Activated naive CD8-positive, alpha-beta T cell treated with anti-CD3 and anti-CD28 coated beads for 36 hours (primary cell): ENCODE measurements at regions not wholly inside any gene's neighbourhood (a gene's known extent, or its start where the extent isn't known, plus 50 kb on each side); places are given as distances from the start of the nearest gene placed in this dataset.
A peak's percentile ranks its signal among the peaks of the same experiment; 100 is the strongest.
"Not testable (repeated sequence)": the region's sequence is repeated elsewhere in the genome, so short reads cannot be mapped to it uniquely, and the experiment has no call there.

ENCODE experiments used
- DNase-seq: peaks from one replicate; pipeline ENCODE4 v3.0.0; 2021
- H3K27ac Mint-ChIP-seq: one replicate; pipeline ENCODE4 v1.8.0; 2022; ENCODE audit warnings: mild to moderate bottlenecking, moderate library complexity, mixed read lengths
- H3K27me3 Mint-ChIP-seq: one replicate; pipeline ENCODE4 v1.8.0; 2022; ENCODE audit warnings: mild to moderate bottlenecking, mixed read lengths
- H3K36me3 Mint-ChIP-seq: one replicate; pipeline ENCODE4 v1.8.0; 2021; ENCODE audit warnings: mild to moderate bottlenecking, mixed read lengths
- H3K4me1 Mint-ChIP-seq: one replicate; pipeline ENCODE4 v1.8.0; 2021; ENCODE audit warnings: mixed read lengths
- H3K4me3 Mint-ChIP-seq: one replicate; pipeline ENCODE4 v1.8.0; 2022; ENCODE audit warnings: mild to moderate bottlenecking, moderate library complexity, mixed read lengths
- H3K9me3 Mint-ChIP-seq: one replicate; pipeline ENCODE4 v1.8.0; 2022; ENCODE audit warnings: mixed read lengths

GRCh38 chr2:75432761-75433361 is 127.9 kb downstream of the EVA1A start:
- Mint-ChIP-seq H3K36me3 (no peaks in the 10 kb centered on the region), H3K27me3 (peaks cover 19% of the 10 kb centered on the region), H3K27ac (no peak overlapping the region), H3K4me1 (no peaks in the 10 kb centered on the region), H3K4me3 (no peak overlapping the region), H3K9me3 (no peaks in the 10 kb centered on the region)
- no peak for DNase-seq

GRCh38 chr2:75431763-75432162 is 129.0 kb downstream of the EVA1A start:
- no peak for DNase-seq
- no peaks in the 10 kb centered on the region for H3K9me3 Mint-ChIP-seq
- no peaks in the 10 kb centered on the region for H3K4me1 Mint-ChIP-seq
- peaks cover 26% of the 10 kb centered on the region for H3K27me3 Mint-ChIP-seq
- no peak overlapping the region for H3K27ac Mint-ChIP-seq
- H3K36me3 Mint-ChIP-seq: no peaks in the 10 kb centered on the region
- no peak overlapping the region for H3K4me3 Mint-ChIP-seq

- DNase-seq: no peak
- Mint-ChIP-seq H3K36me3 (no peaks in the 10 kb centered on the region), H3K27ac (no peak overlapping the region), H3K4me3 (no peak overlapping the region), H3K9me3 (no peaks in the 10 kb centered on the region), H3K27me3 (peaks cover 26% of the 10 kb centered on the region), H3K4me1 (no peaks in the 10 kb centered on the region)
These were observed 129.5 kb downstream of the EVA1A start for GRCh38 chr2:75431276-75431675.

- not testable (repeated sequence) for DNase-seq, H3K27ac Mint-ChIP-seq, H3K4me3 Mint-ChIP-seq, H3K9me3 Mint-ChIP-seq, H3K36me3 Mint-ChIP-seq, H3K4me1 Mint-ChIP-seq
- peaks cover 26% of the 10 kb centered on the region for H3K27me3 Mint-ChIP-seq
These were observed 130.3 kb downstream of the EVA1A start for GRCh38 chr2:75430449-75430848.

- H3K9me3 Mint-ChIP-seq: no peaks in the 10 kb centered on the region
- peaks cover 23% of the 10 kb centered on the region for H3K27me3 Mint-ChIP-seq
- no peaks in the 10 kb centered on the region for H3K4me1 Mint-ChIP-seq
These were observed 131.9 kb downstream of the EVA1A start for GRCh38 chr2:75428646-75429443.

GRCh38 chr2:75428060-75428459 is 132.7 kb downstream of the EVA1A start:
- no peak overlapping the region for H3K27ac Mint-ChIP-seq
- no peak for DNase-seq
- H3K36me3 Mint-ChIP-seq: no peaks in the 10 kb centered on the region
- H3K4me1 Mint-ChIP-seq: no peaks in the 10 kb centered on the region
- H3K27me3 Mint-ChIP-seq: peaks cover 23% of the 10 kb centered on the region
- H3K4me3 Mint-ChIP-seq: no peak overlapping the region
- H3K9me3 Mint-ChIP-seq: no peaks in the 10 kb centered on the region

More at GRCh38 chr2:75428646-75429443, 131.9 kb downstream of the EVA1A start:
- no peak for DNase-seq
- Mint-ChIP-seq H3K36me3 (no peaks in the 10 kb centered on the region), H3K4me3 (no peak overlapping the region), H3K27ac (no peak overlapping the region)

- Mint-ChIP-seq H3K36me3 (no peaks in the 10 kb centered on the region), H3K4me3 (no peak overlapping the region), H3K27ac (no peak overlapping the region), H3K9me3 (no peaks in the 10 kb centered on the region), H3K27me3 (peaks cover 16% of the 10 kb centered on the region), H3K4me1 (no peaks in the 10 kb centered on the region)
- no peak for DNase-seq
These were observed 135.7 kb downstream of the EVA1A start for GRCh38 chr2:75424936-75425619.

GRCh38 chr2:75421986-75422385 is 138.8 kb downstream of the EVA1A start:
- no peak overlapping the region for H3K27ac Mint-ChIP-seq
- no peaks in the 10 kb centered on the region for H3K9me3 Mint-ChIP-seq
- H3K27me3 Mint-ChIP-seq: peaks cover 9% of the 10 kb centered on the region
- H3K4me1 Mint-ChIP-seq: peaks cover 2% of the 10 kb centered on the region
- DNase-seq: no peak
- no peak overlapping the region for H3K4me3 Mint-ChIP-seq
- no peaks in the 10 kb centered on the region for H3K36me3 Mint-ChIP-seq

- Mint-ChIP-seq H3K9me3 (peaks cover 7% of the 10 kb centered on the region), H3K27me3 (peaks cover 4% of the 10 kb centered on the region), H3K4me3 (peak overlapping the region; percentile 84), H3K4me1 (peaks cover 37% of the 10 kb centered on the region), H3K36me3 (peaks cover 9% of the 10 kb centered on the region), H3K27ac (peak overlapping the region; percentile 82)
- DNase-seq: no peak
These were observed 144.1 kb downstream of the EVA1A start for GRCh38 chr2:75416420-75417342.

GRCh38 chr2:75415731-75416130 is 145.0 kb downstream of the EVA1A start:
- H3K36me3 Mint-ChIP-seq: peaks cover 16% of the 10 kb centered on the region
- DNase-seq: no peak
- H3K9me3 Mint-ChIP-seq: peaks cover 12% of the 10 kb centered on the region
- peak overlapping the region; percentile 68 for H3K4me3 Mint-ChIP-seq
- peak overlapping the region; percentile 46 for H3K27ac Mint-ChIP-seq
- peaks cover 4% of the 10 kb centered on the region for H3K27me3 Mint-ChIP-seq
- H3K4me1 Mint-ChIP-seq: peaks cover 37% of the 10 kb centered on the region

- no peak for DNase-seq
- peaks cover 21% of the 10 kb centered on the region for H3K36me3 Mint-ChIP-seq
- H3K27me3 Mint-ChIP-seq: peaks cover 4% of the 10 kb centered on the region
- H3K4me3 Mint-ChIP-seq: peak overlapping the region; percentile 68
- no peak overlapping the region for H3K27ac Mint-ChIP-seq
- H3K4me1 Mint-ChIP-seq: peaks cover 37% of the 10 kb centered on the region
- peaks cover 18% of the 10 kb centered on the region for H3K9me3 Mint-ChIP-seq
These were observed 145.6 kb downstream of the EVA1A start for GRCh38 chr2:75415111-75415626.

GRCh38 chr2:75411574-75411973 is 149.2 kb downstream of the EVA1A start:
- Mint-ChIP-seq H3K36me3 (peaks cover 29% of the 10 kb centered on the region), H3K27ac (no peak overlapping the region), H3K4me3 (no peak overlapping the region), H3K4me1 (peaks cover 51% of the 10 kb centered on the region), H3K27me3 (no peaks in the 10 kb centered on the region), H3K9me3 (peaks cover 26% of the 10 kb centered on the region)
- DNase-seq: no peak

GRCh38 chr2:75410702-75411101 is 150.0 kb downstream of the EVA1A start:
- Mint-ChIP-seq H3K9me3 (peaks cover 26% of the 10 kb centered on the region), H3K4me1 (peaks cover 50% of the 10 kb centered on the region), H3K27ac (no peak overlapping the region), H3K36me3 (peaks cover 29% of the 10 kb centered on the region), H3K27me3 (no peaks in the 10 kb centered on the region), H3K4me3 (no peak overlapping the region)
- DNase-seq: no peak

- H3K9me3 Mint-ChIP-seq: peaks cover 26% of the 10 kb centered on the region
- no peak overlapping the region for H3K4me3 Mint-ChIP-seq
- H3K4me1 Mint-ChIP-seq: peaks cover 41% of the 10 kb centered on the region
- peaks cover 29% of the 10 kb centered on the region for H3K36me3 Mint-ChIP-seq
- H3K27me3 Mint-ChIP-seq: no peaks in the 10 kb centered on the region
- DNase-seq: no peak
- H3K27ac Mint-ChIP-seq: no peak overlapping the region
These were observed 152.0 kb downstream of the EVA1A start for GRCh38 chr2:75408771-75409170.
